ENCODE measurements at regions not wholly inside any gene's neighbourhood (a gene's known extent, or its start where the extent isn't known, plus 50 kb on each side); places are given as distances from the start of the nearest gene placed in this dataset.

DNA sequence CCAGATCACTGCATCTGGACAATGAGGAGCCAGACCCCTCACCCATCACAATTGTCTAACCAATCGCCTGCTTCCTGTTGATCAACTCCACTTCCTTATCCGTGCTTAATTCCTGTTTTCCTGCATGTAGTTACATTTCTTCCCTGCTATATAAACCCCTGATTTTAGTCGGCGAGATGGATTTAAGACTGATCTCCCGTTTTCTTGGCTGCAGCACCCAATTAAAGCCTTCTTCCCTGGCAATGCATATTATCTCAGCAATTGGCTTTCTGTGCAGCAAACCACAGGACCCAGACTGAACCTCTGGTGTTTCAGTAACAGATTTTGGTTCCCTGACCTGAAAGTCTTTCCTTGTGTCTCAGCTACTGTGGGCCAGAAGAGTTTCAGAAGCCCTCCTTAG is 272.3 kb downstream of the IPO8 start:
- Histone ChIP-seq H3K36me3 (no peaks in the 10 kb centered on the region), H3K27me3 (ENCODE audit: low read depth) (no peaks in the 10 kb centered on the region), H3K4me3 (no peak overlapping the region), H3K9me3 (no peaks in the 10 kb centered on the region), H3K4me1 (no peaks in the 10 kb centered on the region), H3K27ac (no peak overlapping the region)
- intact Hi-C loops (cut with DNase I), result no loop called here
- DNase-seq (no peak), ATAC-seq (no peak)
- TF ChIP-seq, protein P1, sequence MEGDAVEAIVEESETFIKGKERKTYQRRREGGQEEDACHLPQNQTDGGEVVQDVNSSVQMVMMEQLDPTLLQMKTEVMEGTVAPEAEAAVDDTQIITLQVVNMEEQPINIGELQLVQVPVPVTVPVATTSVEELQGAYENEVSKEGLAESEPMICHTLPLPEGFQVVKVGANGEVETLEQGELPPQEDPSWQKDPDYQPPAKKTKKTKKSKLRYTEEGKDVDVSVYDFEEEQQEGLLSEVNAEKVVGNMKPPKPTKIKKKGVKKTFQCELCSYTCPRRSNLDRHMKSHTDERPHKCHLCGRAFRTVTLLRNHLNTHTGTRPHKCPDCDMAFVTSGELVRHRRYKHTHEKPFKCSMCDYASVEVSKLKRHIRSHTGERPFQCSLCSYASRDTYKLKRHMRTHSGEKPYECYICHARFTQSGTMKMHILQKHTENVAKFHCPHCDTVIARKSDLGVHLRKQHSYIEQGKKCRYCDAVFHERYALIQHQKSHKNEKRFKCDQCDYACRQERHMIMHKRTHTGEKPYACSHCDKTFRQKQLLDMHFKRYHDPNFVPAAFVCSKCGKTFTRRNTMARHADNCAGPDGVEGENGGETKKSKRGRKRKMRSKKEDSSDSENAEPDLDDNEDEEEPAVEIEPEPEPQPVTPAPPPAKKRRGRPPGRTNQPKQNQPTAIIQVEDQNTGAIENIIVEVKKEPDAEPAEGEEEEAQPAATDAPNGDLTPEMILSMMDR (IDR thresholded peaks at IDR 0.05), result no peak

DNA sequence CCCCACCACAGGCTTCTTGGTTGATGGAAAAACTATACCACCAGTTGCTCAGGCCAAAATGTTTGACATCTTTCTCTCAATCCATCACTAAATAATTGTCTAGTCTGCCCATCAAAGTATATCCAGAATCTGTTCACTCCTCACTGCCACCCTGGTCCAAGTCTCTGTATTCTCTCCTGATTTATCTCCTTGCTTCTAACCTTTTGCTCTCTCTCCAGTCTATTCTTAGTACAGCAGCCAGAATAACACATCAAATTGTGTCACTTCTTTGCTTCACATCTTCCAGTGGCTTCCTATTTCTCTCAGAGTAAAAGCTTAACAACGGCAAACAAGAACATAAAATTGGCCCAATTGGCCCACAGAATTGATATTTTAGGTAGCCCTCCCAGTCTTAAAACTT is 272.8 kb downstream of the IPO8 start:
- H3K27ac ChIP-seq, result no peak overlapping the region
- intact Hi-C loops (cut with DNase I), result no loop called here
- no peak overlapping the region for H3K4me3 ChIP-seq
- ATAC-seq (no peak), DNase-seq (no peak)
- no peaks in the 10 kb centered on the region for H3K27me3 ChIP-seq (ENCODE audit: low read depth)
- no peaks in the 10 kb centered on the region for H3K4me1 ChIP-seq
- TF ChIP-seq, protein P1 (IDR thresholded peaks at IDR 0.05), result no peak
- H3K36me3 ChIP-seq, result no peaks in the 10 kb centered on the region
- no peaks in the 10 kb centered on the region for H3K9me3 ChIP-seq

GRCh38 chr12:30420561-30420960 is 275.1 kb downstream of the IPO8 start:
- TF ChIP-seq, protein P1 (IDR thresholded peaks at IDR 0.05), result no peak
- DNase-seq (no peak), ATAC-seq (no peak)
- no peak overlapping the region for H3K27ac ChIP-seq
- no peaks in the 10 kb centered on the region for H3K36me3 ChIP-seq
- H3K27me3 ChIP-seq (ENCODE audit: low read depth), result no peaks in the 10 kb centered on the region
- no peaks in the 10 kb centered on the region for H3K4me1 ChIP-seq
- no peaks in the 10 kb centered on the region for H3K9me3 ChIP-seq
- no peak overlapping the region for H3K4me3 ChIP-seq
- intact Hi-C loops (cut with DNase I), result no loop called here

- TF ChIP-seq, protein P1 (IDR thresholded peaks at IDR 0.05), result no peak
- intact Hi-C loops (cut with DNase I), result no loop called here
- H3K27ac ChIP-seq, result no peak overlapping the region
- H3K9me3 ChIP-seq, result no peaks in the 10 kb centered on the region
- no peaks in the 10 kb centered on the region for H3K27me3 ChIP-seq (ENCODE audit: low read depth)
- DNase-seq (no peak), ATAC-seq (no peak)
- no peak overlapping the region for H3K4me3 ChIP-seq
- H3K4me1 ChIP-seq, result no peaks in the 10 kb centered on the region
- no peaks in the 10 kb centered on the region for H3K36me3 ChIP-seq
Measured at GRCh38 chr12:30417697-30418231, 277.9 kb downstream of the IPO8 start.

GRCh38 chr12:30416631-30417030 is 279.0 kb downstream of the IPO8 start:
- Histone ChIP-seq H3K27ac (no peak overlapping the region), H3K4me1 (no peaks in the 10 kb centered on the region), H3K4me3 (no peak overlapping the region), H3K36me3 (no peaks in the 10 kb centered on the region), H3K27me3 (ENCODE audit: low read depth) (no peaks in the 10 kb centered on the region), H3K9me3 (no peaks in the 10 kb centered on the region)
- TF ChIP-seq, protein P1 (IDR thresholded peaks at IDR 0.05), result no peak
- intact Hi-C loops (cut with DNase I), result no loop called here
- no peak for ATAC-seq
- DNase-seq, result no peak

DNA sequence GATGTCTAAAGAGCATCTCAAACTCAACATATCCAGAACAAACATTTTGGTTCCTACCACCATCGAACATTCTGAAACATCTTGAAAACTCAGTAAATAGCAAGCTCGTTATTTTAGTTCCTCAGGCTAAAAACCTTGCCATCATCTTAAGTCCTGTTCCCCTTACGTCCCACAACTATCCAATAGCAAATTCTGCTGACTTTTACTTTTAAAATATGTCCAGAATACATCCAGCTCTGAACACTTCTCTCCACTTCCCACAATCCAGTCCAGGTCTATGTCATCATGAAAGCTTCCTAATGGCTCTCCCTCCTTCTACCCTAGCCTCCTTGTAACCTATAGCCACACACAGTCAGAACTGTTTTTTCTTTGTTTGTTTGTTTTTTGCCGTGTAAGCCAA is 279.9 kb downstream of the IPO8 start:
- Histone ChIP-seq H3K27ac (no peak overlapping the region), H3K4me3 (no peak overlapping the region), H3K36me3 (no peaks in the 10 kb centered on the region), H3K27me3 (ENCODE audit: low read depth) (no peaks in the 10 kb centered on the region), H3K4me1 (no peaks in the 10 kb centered on the region), H3K9me3 (no peaks in the 10 kb centered on the region)
- DNase-seq (no peak), ATAC-seq (no peak)
- TF ChIP-seq, protein P1 (IDR thresholded peaks at IDR 0.05), result no peak
- intact Hi-C loops (cut with DNase I), result no loop called here

Measured in lower lobe of right lung (tissue), 2 donors.